ENCODE measurements at regions not wholly inside any gene's neighbourhood (a gene's known extent, or its start where the extent isn't known, plus 50 kb on each side); places are given as distances from the start of the nearest gene placed in this dataset.
"Not testable (repeated sequence)": the region's sequence is repeated elsewhere in the genome, so short reads cannot be mapped to it uniquely, and the experiment has no call there.

DNA sequence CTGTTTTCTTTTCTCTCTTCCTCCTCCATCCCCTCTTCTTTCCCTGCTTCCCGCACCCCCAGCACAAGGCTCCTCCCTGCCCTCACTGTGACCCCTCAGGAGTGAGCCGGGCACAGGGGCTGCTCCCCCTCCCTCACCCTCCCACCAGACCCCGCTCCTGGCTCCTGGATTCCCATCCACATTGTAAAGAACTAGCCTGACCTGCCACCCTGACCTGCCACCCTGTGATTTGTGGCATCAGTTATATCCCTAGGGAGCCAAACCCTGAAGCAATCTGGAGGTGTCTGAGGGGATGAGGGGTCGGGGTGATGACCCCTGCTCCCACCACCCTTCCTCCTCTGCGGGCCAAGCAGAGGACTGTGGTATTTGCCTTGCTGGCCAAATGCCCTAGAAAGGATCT is 98.0 kb upstream of the LHX1 start:
- H3K4me3 ChIP-seq (ENCODE audit: low read length) = no peak overlapping the region
- no peaks in the 10 kb centered on the region for H3K4me1 ChIP-seq (ENCODE audit: control insufficient read depth, insufficient read depth, low read length)
- 45% methylated on average over 5 of the region's 5 CpGs for WGBS
- no peak for DNase-seq
- H3K27ac ChIP-seq (ENCODE audit: low read length) = no peak overlapping the region
- H3K9me3 ChIP-seq (ENCODE audit: control insufficient read depth, low read length) = no peaks in the 10 kb centered on the region
- no peaks in the 10 kb centered on the region for H3K27me3 ChIP-seq (ENCODE audit: control insufficient read depth, insufficient read depth)
- ATAC-seq = no peak
- intact Hi-C loops (cut with DNase I) = no loop called here

DNA sequence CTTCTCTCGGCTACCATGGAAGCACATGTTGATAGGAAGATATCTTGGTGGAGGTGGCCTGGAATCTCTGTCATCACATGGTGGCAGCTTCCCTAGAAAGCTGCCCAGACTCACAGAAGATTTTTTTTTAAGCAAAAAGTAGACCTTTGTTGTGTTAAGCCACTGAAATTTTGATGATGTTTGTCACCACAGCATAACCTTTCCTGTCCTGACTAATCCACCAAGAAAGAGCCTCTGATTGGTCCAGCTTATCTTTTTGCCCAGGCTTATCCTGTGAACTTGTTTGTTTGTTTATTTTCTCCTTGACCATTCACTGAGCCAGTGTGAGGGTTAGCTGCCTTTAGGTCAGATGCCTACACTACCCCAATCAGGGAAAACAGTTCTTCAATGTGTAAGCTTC is 96.5 kb upstream of the LHX1 start:
- Histone ChIP-seq H3K27me3 (ENCODE audit: control insufficient read depth, insufficient read depth) (no peaks in the 10 kb centered on the region), H3K9me3 (ENCODE audit: control insufficient read depth, low read length) (no peaks in the 10 kb centered on the region), H3K27ac (ENCODE audit: low read length) (no peak overlapping the region), H3K4me3 (ENCODE audit: low read length) (no peak overlapping the region), H3K4me1 (ENCODE audit: control insufficient read depth, insufficient read depth, low read length) (no peaks in the 10 kb centered on the region)
- DNase-seq (no peak), ATAC-seq (no peak)
- WGBS = 73% methylated on average over 1 of the region's 1 CpG
- intact Hi-C loops (cut with DNase I) = no loop called here

DNA sequence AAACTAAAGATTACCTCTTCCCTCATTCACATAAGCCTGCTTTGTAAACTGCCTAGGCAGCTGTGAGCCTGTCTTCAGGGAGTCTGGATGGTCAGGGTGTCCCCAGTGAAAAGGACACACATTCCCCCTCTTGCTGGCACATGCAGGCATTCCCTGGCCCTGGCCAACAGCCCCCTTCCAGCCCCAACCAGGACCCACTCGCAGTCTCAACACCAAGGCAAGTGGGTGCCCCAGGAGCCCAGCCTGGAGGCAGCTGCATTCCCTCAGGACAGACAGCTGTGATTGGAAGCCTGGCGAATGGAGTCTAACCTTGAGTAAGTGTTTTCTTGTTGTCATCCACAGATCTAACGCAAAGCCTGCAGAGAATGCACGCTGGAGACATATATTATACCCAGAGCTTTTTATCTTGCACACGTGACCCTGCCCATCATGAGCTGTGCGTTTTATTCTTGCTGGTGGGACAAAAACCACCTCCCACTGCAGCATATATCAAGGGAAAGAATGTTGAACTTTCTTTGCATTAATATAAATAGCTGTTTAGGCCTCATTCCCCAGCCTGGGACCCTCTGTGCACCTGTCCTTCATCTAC is 95.0 kb upstream of the LHX1 start:
- Histone ChIP-seq H3K4me1 (ENCODE audit: control insufficient read depth, insufficient read depth, low read length) (no peaks in the 10 kb centered on the region), H3K27ac (ENCODE audit: low read length) (no peak overlapping the region), H3K4me3 (ENCODE audit: low read length) (no peak overlapping the region), H3K27me3 (ENCODE audit: control insufficient read depth, insufficient read depth) (no peaks in the 10 kb centered on the region), H3K9me3 (ENCODE audit: control insufficient read depth, low read length) (no peaks in the 10 kb centered on the region)
- intact Hi-C loops (cut with DNase I) = no loop called here
- ATAC-seq = no peak
- WGBS = 47% methylated on average over 6 of the region's 6 CpGs
- no peak for DNase-seq

DNA sequence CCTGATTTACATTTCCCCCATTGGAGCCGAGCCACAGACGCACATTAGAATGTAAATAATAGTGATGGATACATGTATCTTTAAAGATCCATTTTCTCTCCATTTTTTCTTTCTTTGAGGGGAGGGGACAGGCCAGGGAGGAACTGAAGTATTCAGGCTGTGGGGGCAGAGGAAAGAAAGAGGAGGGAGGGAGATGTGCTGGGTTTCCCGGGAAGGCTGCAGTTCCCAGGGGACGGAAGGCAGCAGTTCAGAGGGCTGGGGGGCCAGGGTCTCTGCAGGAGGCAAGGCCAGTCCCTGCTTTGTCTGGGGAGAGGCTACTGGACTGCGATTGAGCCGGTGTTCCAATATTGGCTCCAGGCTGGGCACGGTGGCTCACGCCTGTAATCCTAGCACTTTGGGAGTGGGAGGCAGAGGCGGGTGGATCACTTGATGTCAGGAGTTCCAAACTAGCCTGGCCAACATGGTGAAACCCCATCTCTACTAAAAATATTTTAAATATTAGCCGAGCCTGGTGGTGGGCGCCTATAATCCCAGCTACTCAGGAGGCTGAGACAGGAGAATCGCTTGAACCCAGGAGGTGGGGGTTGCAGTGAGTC is 94.2 kb upstream of the LHX1 start:
- 53% methylated on average over 12 of the region's 12 CpGs for WGBS
- H3K27me3 ChIP-seq (ENCODE audit: control insufficient read depth, insufficient read depth) = no peaks in the 10 kb centered on the region

DNA sequence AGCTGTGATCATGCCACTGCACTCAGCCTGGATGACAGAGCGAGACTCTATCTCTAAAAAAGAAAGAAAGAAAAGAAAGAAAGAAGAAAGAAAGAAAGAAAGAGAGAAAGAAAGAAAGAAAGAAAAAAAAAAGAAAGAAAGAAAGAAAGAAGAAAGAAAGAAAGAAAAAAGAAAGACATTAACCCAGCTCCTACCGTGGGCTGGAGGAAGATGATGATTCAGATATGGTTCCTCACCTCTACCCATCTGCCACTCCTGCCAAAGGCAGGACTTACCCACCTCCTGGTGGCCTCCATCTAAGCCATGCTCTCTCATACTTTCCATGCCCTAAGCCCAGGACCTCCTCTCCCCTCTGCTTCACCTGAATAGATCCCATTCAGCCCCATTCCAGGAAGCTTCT is 93.3 kb upstream of the LHX1 start:
- WGBS = 85% methylated on average over 2 of the region's 2 CpGs
- no peaks in the 10 kb centered on the region for H3K27me3 ChIP-seq (ENCODE audit: control insufficient read depth, insufficient read depth)
- H3K9me3 ChIP-seq (ENCODE audit: control insufficient read depth, low read length) = no peaks in the 10 kb centered on the region
- H3K4me1 ChIP-seq (ENCODE audit: control insufficient read depth, insufficient read depth, low read length) = no peaks in the 10 kb centered on the region
- intact Hi-C loops (cut with DNase I) = no loop called here
- ATAC-seq = no peak
- no peak overlapping the region for H3K4me3 ChIP-seq (ENCODE audit: low read length)
- no peak for DNase-seq
- no peak overlapping the region for H3K27ac ChIP-seq (ENCODE audit: low read length)

More for the DNA sequence above, 94.2 kb upstream of the LHX1 start:
- H3K9me3 ChIP-seq (ENCODE audit: control insufficient read depth, low read length) = no peaks in the 10 kb centered on the region
- no peak overlapping the region for H3K4me3 ChIP-seq (ENCODE audit: low read length)
- H3K4me1 ChIP-seq (ENCODE audit: control insufficient read depth, insufficient read depth, low read length) = no peaks in the 10 kb centered on the region
- DNase-seq = no peak
- intact Hi-C loops (cut with DNase I) = no loop called here
- no peak for ATAC-seq
- no peak overlapping the region for H3K27ac ChIP-seq (ENCODE audit: low read length)

DNA sequence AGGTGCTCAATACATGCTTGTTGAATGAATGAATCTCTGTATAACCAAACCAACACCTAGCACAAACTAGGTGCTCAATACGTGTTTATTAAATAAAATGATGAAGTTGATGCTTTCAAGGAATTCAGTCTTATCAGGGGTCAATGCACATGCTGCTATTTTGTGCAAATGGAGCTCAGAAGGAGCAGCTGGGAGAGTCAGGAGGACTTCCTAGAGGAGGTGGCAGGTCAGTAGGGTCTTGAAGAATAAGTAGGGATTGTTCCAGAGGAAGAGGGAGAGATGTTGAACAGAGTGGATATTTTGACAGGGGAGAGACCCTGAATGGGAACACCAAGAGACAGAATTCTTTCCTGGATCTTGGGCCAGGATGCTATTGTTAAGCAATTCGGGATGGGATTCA is 92.7 kb upstream of the LHX1 start:
- DNase-seq (no peak), ATAC-seq (no peak)
- intact Hi-C loops (cut with DNase I) = no loop called here
- H3K4me1 ChIP-seq (ENCODE audit: control insufficient read depth, insufficient read depth, low read length) = no peaks in the 10 kb centered on the region
- H3K27me3 ChIP-seq (ENCODE audit: control insufficient read depth, insufficient read depth) = no peaks in the 10 kb centered on the region
- WGBS = 80% methylated on average over 2 of the region's 2 CpGs
- H3K27ac ChIP-seq (ENCODE audit: low read length) = no peak overlapping the region
- H3K4me3 ChIP-seq (ENCODE audit: low read length) = no peak overlapping the region
- H3K9me3 ChIP-seq (ENCODE audit: control insufficient read depth, low read length) = no peaks in the 10 kb centered on the region

DNA sequence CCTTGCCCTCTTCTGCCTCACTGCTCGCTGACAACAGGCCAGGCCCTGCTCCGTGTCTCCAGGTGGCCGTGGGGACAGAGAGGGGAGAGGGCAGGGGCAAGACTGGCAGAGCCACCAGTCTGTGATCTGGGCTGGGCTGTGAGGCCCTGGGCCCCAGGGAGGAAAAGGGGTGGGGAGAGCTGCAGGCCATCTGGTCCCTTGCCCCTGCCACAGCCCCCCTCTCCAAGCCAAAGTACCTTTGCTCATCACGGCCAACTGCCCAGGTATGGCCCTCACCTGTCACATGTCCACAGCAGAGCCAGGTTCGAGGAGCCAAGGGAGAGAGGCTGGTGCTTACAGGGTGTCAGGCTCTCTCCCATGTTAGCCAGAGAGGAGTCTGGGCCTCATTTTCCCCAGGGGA is 91.4 kb upstream of the LHX1 start:
- no peaks in the 10 kb centered on the region for H3K9me3 ChIP-seq (ENCODE audit: control insufficient read depth, low read length)
- intact Hi-C loops (cut with DNase I) = no loop called here
- WGBS = 46% methylated on average over 5 of the region's 5 CpGs
- no peaks in the 10 kb centered on the region for H3K4me1 ChIP-seq (ENCODE audit: control insufficient read depth, insufficient read depth, low read length)
- no peak for ATAC-seq
- no peak overlapping the region for H3K4me3 ChIP-seq (ENCODE audit: low read length)
- no peak for DNase-seq
- no peaks in the 10 kb centered on the region for H3K27me3 ChIP-seq (ENCODE audit: control insufficient read depth, insufficient read depth)
- H3K27ac ChIP-seq (ENCODE audit: low read length) = no peak overlapping the region

DNA sequence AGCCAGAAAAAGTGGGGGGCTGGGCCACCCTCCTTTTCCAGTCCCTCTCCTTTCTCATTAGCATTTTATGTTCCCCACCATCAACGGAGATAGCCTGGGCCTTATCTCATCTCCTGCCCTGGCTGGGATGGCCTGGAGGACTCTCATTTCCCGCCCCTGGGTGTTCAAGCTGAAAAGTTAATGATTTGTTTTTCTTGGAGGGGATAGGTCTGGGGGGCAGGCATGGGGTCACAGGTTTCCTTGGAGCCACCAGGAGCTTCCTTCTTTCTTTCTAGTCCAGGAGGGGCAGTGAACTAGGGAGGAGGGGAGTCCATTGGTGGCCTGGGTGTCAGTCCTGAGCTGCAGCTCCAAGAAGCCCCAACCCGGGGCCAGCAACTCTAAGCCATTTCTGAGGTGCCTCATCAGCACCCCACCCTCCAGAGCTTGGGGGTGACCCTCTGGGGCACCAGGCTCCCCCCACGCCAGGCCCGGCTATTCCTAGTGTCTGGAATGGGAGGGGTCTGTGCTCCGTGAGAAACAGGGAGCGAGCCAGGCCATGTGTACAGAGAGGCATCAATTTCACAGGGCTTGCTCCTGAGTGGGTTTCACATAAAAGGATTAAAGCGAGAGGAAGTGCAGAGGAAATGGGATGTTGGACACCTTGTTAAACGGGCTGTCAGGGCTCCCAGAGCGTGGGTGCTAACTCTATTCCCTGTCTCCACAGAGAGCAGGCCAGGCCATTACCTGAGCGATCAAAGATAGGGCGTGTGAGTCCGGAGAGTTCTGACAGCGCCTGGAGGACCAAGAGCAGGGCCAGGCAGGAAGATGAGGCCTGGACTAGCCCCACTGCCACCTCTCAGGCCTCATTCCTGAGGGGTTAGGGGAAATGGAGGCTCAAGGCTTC is 90.6 kb upstream of the LHX1 start:
- no peak for ATAC-seq
- Histone ChIP-seq H3K27ac (ENCODE audit: low read length) (no peak overlapping the region), H3K27me3 (ENCODE audit: control insufficient read depth, insufficient read depth) (no peaks in the 10 kb centered on the region), H3K9me3 (ENCODE audit: control insufficient read depth, low read length) (no peaks in the 10 kb centered on the region), H3K4me1 (ENCODE audit: control insufficient read depth, insufficient read depth, low read length) (no peaks in the 10 kb centered on the region), H3K4me3 (ENCODE audit: low read length) (no peak overlapping the region)
- WGBS = 56% methylated on average over 14 of the region's 14 CpGs
- intact Hi-C loops (cut with DNase I) = no loop called here
- DNase-seq = no peak

DNA sequence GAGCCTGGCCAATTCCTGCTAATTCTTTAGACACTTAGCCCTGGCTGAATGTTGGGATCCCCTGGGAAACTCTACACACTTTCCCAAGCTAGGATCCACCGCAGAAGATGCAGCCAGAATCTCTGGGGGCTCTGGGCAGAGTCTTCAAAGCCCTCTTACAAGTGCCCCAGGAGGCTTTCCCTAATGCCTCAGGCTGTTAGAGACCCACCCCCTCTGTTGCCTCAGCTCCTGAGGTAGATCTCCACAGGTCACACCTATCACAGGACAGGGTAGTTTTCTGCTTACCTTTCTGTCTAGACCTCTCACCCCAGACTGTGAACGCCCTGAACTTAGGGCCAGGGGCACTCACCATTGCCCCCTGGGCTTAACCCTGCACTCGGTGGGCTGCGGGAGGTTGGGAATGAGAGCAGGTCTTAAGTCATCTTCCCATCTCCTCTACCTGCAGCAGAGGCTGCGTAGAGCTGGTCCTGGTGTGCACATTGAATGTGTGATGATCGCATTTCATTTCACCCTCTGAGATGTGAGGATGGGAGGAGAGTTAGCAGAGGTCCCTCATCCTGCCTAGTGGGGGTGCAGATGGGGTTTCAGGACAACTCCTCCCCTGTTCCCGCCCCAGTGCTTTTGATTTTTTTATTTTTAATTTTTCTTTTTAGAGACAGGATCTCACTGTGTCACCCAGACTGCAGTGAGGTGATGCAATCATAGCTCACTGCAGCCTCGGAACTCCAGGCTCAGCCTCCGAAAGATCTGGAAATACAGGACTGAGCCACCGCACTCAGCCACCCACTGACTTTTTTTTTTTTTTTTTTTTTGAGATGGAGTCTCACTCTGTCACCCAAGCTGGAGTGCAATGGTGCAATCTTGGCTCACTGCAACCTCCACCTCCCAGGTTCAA is 89.0 kb upstream of the LHX1 start:
- no peaks in the 10 kb centered on the region for H3K4me1 ChIP-seq (ENCODE audit: control insufficient read depth, insufficient read depth, low read length)
- H3K27ac ChIP-seq (ENCODE audit: low read length) = no peak overlapping the region
- DNase-seq (no peak), ATAC-seq (no peak)
- H3K9me3 ChIP-seq (ENCODE audit: control insufficient read depth, low read length) = no peaks in the 10 kb centered on the region
- WGBS = 72% methylated on average over 10 of the region's 10 CpGs
- intact Hi-C loops (cut with DNase I) = no loop called here
- H3K27me3 ChIP-seq (ENCODE audit: control insufficient read depth, insufficient read depth) = no peaks in the 10 kb centered on the region
- H3K4me3 ChIP-seq (ENCODE audit: low read length) = no peak overlapping the region

DNA sequence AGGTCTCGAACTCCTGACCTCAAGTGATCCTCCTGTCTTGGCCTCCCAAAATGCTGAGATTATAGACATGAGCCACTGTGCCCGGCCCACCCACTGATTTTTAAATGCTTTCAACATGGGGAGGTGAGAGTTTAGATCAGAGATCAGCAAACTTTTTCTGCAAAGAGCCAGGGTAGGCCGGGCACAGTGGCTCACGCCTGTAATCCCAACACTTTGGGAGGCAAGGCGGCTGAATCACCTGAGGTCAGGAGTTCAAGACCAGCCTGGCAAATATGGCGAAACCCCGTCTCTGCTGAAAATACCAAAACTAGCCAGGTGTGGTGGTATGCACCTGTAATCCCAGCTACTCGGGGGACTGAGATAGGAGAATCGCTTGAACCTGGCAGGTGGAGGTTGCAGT is 88.3 kb upstream of the LHX1 start:
- DNase-seq; H3K27ac ChIP-seq (ENCODE audit: low read length); H3K9me3 ChIP-seq (ENCODE audit: control insufficient read depth, low read length); H3K27me3 ChIP-seq (ENCODE audit: control insufficient read depth, insufficient read depth); intact Hi-C loops (cut with DNase I); H3K4me3 ChIP-seq (ENCODE audit: low read length); ATAC-seq; H3K4me1 ChIP-seq (ENCODE audit: control insufficient read depth, insufficient read depth, low read length): not testable (repeated sequence)
- 94% methylated on average over 9 of the region's 9 CpGs for WGBS
